ENCODE measurements at regions not wholly inside any gene's neighbourhood (a gene's known extent, or its start where the extent isn't known, plus 50 kb on each side); places are given as distances from the start of the nearest gene placed in this dataset.

- intact Hi-C loops (cut with DNase I; ENCODE audit: low total_unique reads) = no loop called here
- DNase-seq = no peak
- no peaks in the 10 kb centered on the region for H3K36me3 ChIP-seq
- TF ChIP-seq POLR2AphosphoS5 (IDR thresholded peaks at IDR 0.05) (no peak), CTCF (IDR thresholded peaks at IDR 0.05) (no peak), EP300 (IDR thresholded peaks at IDR 0.05; ENCODE audit: low read depth) (no peak), POLR2A (IDR thresholded peaks at IDR 0.05) (no peak)
- 58 to 70% methylated on average over 3 of the region's 3 CpGs for WGBS, 2 donors (ENCODE audit: low coverage in 1 of 2)
- H3K4me1 ChIP-seq = no peaks in the 10 kb centered on the region
- in situ Hi-C loops (cut with MboI; ENCODE audit: low pct_ligation_motif_present in 1 of 4, low pct_unique_long_range_greater_than_20kb in 1 of 4, low sequenced_read_pairs in 3 of 4) = loop anchor here in 3 of 4 donors (25.0 kb wide), 2 partner anchors 719 to 844 kb away; no protein-coding TSS in a partner anchor
- H3K27ac ChIP-seq = no peak overlapping the region
- H3K27me3 ChIP-seq = peaks cover 1% of the 10 kb centered on the region
- no peak overlapping the region for H3K4me3 ChIP-seq
- H3K9me3 ChIP-seq = no peaks in the 10 kb centered on the region
Observed at GRCh38 chr16:52906281-52906680, 146.4 kb downstream of the CHD9NB start.

- intact Hi-C loops (cut with DNase I; ENCODE audit: low total_unique reads) (no loop called here), in situ Hi-C loops (cut with MboI; ENCODE audit: low pct_ligation_motif_present in 1 of 4, low pct_unique_long_range_greater_than_20kb in 1 of 4, low sequenced_read_pairs in 3 of 4) (loop anchor here in 1 of 4 donors (25.0 kb wide), 1 partner anchor 709 kb away; no protein-coding TSS in a partner anchor)
- Histone ChIP-seq H3K27ac (no peak overlapping the region), H3K9me3 (no peaks in the 10 kb centered on the region), H3K27me3 (peaks cover 5% of the 10 kb centered on the region), H3K4me3 (no peak overlapping the region), H3K4me1 (no peaks in the 10 kb centered on the region), H3K36me3 (no peaks in the 10 kb centered on the region)
- 80 to 82% methylated on average over 5 of the region's 5 CpGs for WGBS, 2 donors (ENCODE audit: low coverage in 1 of 2)
- TF ChIP-seq CTCF (IDR thresholded peaks at IDR 0.05) (no peak), POLR2A (IDR thresholded peaks at IDR 0.05) (no peak), POLR2AphosphoS5 (IDR thresholded peaks at IDR 0.05) (no peak), EP300 (IDR thresholded peaks at IDR 0.05; ENCODE audit: low read depth) (no peak)
- no peak for DNase-seq
Observed at GRCh38 chr16:52896478-52897164, 156.1 kb downstream of the CHD9NB start.

- H3K9me3 ChIP-seq = no peaks in the 10 kb centered on the region
- H3K27me3 ChIP-seq = no peaks in the 10 kb centered on the region
- TF ChIP-seq POLR2A (IDR thresholded peaks at IDR 0.05) = no peak
- TF ChIP-seq EP300 (IDR thresholded peaks at IDR 0.05; ENCODE audit: low read depth) = no peak
- TF ChIP-seq CTCF (IDR thresholded peaks at IDR 0.05) = no peak
- no peak for TF ChIP-seq POLR2AphosphoS5 (IDR thresholded peaks at IDR 0.05)
- H3K4me3 ChIP-seq = no peak overlapping the region
- in situ Hi-C loops (cut with MboI; ENCODE audit: low pct_ligation_motif_present in 1 of 4, low pct_unique_long_range_greater_than_20kb in 1 of 4, low sequenced_read_pairs in 3 of 4) (no loop called here), intact Hi-C loops (cut with DNase I; ENCODE audit: low total_unique reads) (no loop called here)
- 79 to 82% methylated on average over 3 of the region's 3 CpGs for WGBS, 2 donors (ENCODE audit: low coverage in 1 of 2)
- no peak for DNase-seq
- H3K27ac ChIP-seq = no peak overlapping the region
- H3K36me3 ChIP-seq = no peaks in the 10 kb centered on the region
- no peaks in the 10 kb centered on the region for H3K4me1 ChIP-seq
Observed at GRCh38 chr16:52874042-52874441, 178.7 kb downstream of the CHD9NB start.

GRCh38 chr16:52872731-52873130, 180.0 kb downstream of the CHD9NB start:
- H3K36me3 ChIP-seq = no peaks in the 10 kb centered on the region
- in situ Hi-C loops (cut with MboI; ENCODE audit: low pct_ligation_motif_present in 1 of 4, low pct_unique_long_range_greater_than_20kb in 1 of 4, low sequenced_read_pairs in 3 of 4) = no loop called here
- TF ChIP-seq CTCF (IDR thresholded peaks at IDR 0.05) = no peak
- no peak for TF ChIP-seq EP300 (IDR thresholded peaks at IDR 0.05; ENCODE audit: low read depth)
- TF ChIP-seq POLR2A (IDR thresholded peaks at IDR 0.05) = no peak
- no peak for TF ChIP-seq POLR2AphosphoS5 (IDR thresholded peaks at IDR 0.05)

More at GRCh38 chr16:52872731-52873130, 180.0 kb downstream of the CHD9NB start:
- Histone ChIP-seq H3K27me3 (no peaks in the 10 kb centered on the region), H3K4me1 (no peaks in the 10 kb centered on the region), H3K9me3 (no peaks in the 10 kb centered on the region), H3K4me3 (no peak overlapping the region), H3K27ac (no peak overlapping the region)
- intact Hi-C loops (cut with DNase I; ENCODE audit: low total_unique reads) = no loop called here
- WGBS, 2 donors (ENCODE audit: low coverage in 1 of 2) = 79 to 82% methylated on average over 7 of the region's 7 CpGs
- DNase-seq = no peak

Measured in transverse colon (tissue), 4 donors.